ENCODE measurements at regions not wholly inside any gene's neighbourhood (a gene's known extent, or its start where the extent isn't known, plus 50 kb on each side); places are given as distances from the start of the nearest gene placed in this dataset.

DNA sequence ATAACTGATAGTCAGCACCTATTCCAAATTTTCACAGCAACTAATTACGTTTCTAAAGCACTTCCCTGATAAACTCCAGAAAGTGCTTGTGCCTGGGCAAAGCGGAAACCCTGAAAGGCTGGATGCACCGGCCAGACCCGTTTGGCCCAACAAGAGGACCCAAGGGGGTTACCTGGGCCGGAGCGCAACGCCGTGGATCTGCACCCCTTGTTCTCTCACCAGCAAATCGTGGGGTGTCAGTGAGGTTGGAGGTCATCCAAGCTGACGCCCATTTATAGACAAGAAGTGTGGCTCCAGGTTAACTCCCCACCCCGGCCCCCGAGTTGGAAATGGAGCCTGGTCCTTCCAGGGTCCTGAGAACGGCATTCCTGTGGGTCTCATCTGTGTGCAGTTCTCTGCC lies 167.0 kb upstream of the HDAC4 start:
- Histone ChIP-seq H3K4me3 (ENCODE audit: low read depth, low read length) (no peak overlapping the region), H3K27ac (ENCODE audit: extremely low read depth, low read depth, low read length) (no peak overlapping the region), H3K9me3 (ENCODE audit: control insufficient read depth, insufficient read depth, low read depth, low read length) (no peaks in the 10 kb centered on the region), H3K4me1 (ENCODE audit: control insufficient read depth, insufficient read depth, low read length) (no peaks in the 10 kb centered on the region), H3K36me3 (ENCODE audit: control insufficient read depth in 2 of 2, insufficient read depth in 1 of 2, low read length in 2 of 2) (no peaks in the 10 kb centered on the region)
- CTCF ChIA-PET, result interaction anchor here (0.6 kb wide), 2 partner anchors 459 to 520 kb away, joined by 3 read pairs; no protein-coding TSS in a partner anchor
- TF ChIP-seq ZNF394 (tag by site-specific recombination; IDR thresholded peaks at IDR 0.05; ENCODE audit: borderline replicate concordance) (no peak), ZSCAN16 (tag by site-specific recombination; IDR thresholded peaks at IDR 0.05) (no peak), ZNF169 (tag by site-specific recombination; IDR thresholded peaks at IDR 0.05) (no peak), YY1 (tag by site-specific recombination; IDR thresholded peaks at IDR 0.05) (no peak), ZFP41 (tag by site-specific recombination; IDR thresholded peaks at IDR 0.05; ENCODE audit: borderline replicate concordance) (no peak), ZNF776 (tag by site-specific recombination; IDR thresholded peaks at IDR 0.05; ENCODE audit: borderline replicate concordance) (no peak), ZNF558 (tag by site-specific recombination; IDR thresholded peaks at IDR 0.05) (no peak), ZNF274 (IDR thresholded peaks at IDR 0.05; ENCODE audit: low read length) (no peak), ZNF274 (tag by site-specific recombination; IDR thresholded peaks at IDR 0.05; ENCODE audit: borderline replicate concordance) (no peak), ZBTB8A (tag by site-specific recombination; IDR thresholded peaks at IDR 0.05) (no peak), ZNF292 (tag by site-specific recombination; IDR thresholded peaks at IDR 0.05; ENCODE audit: borderline replicate concordance, low read depth) (no peak), ZNF404 (tag by site-specific recombination; IDR thresholded peaks at IDR 0.05) (no peak), ZNF677 (tag by site-specific recombination; IDR thresholded peaks at IDR 0.05) (no peak), ZBTB7A (tag by site-specific recombination; IDR thresholded peaks at IDR 0.05; ENCODE audit: low read depth) (no peak), ZNF555 (tag by site-specific recombination; conservative IDR thresholded peaks at IDR 0.05) (no peak), KLF8 (tag by site-specific recombination; IDR thresholded peaks at IDR 0.05) (no peak), IKZF3 (tag by site-specific recombination; IDR thresholded peaks at IDR 0.05) (no peak), ZNF48 (tag by site-specific recombination; IDR thresholded peaks at IDR 0.05) (no peak), ZNF830 (tag by site-specific recombination; IDR thresholded peaks at IDR 0.05; ENCODE audit: low read depth) (no peak)
- TF ChIP-seq, protein P1, sequence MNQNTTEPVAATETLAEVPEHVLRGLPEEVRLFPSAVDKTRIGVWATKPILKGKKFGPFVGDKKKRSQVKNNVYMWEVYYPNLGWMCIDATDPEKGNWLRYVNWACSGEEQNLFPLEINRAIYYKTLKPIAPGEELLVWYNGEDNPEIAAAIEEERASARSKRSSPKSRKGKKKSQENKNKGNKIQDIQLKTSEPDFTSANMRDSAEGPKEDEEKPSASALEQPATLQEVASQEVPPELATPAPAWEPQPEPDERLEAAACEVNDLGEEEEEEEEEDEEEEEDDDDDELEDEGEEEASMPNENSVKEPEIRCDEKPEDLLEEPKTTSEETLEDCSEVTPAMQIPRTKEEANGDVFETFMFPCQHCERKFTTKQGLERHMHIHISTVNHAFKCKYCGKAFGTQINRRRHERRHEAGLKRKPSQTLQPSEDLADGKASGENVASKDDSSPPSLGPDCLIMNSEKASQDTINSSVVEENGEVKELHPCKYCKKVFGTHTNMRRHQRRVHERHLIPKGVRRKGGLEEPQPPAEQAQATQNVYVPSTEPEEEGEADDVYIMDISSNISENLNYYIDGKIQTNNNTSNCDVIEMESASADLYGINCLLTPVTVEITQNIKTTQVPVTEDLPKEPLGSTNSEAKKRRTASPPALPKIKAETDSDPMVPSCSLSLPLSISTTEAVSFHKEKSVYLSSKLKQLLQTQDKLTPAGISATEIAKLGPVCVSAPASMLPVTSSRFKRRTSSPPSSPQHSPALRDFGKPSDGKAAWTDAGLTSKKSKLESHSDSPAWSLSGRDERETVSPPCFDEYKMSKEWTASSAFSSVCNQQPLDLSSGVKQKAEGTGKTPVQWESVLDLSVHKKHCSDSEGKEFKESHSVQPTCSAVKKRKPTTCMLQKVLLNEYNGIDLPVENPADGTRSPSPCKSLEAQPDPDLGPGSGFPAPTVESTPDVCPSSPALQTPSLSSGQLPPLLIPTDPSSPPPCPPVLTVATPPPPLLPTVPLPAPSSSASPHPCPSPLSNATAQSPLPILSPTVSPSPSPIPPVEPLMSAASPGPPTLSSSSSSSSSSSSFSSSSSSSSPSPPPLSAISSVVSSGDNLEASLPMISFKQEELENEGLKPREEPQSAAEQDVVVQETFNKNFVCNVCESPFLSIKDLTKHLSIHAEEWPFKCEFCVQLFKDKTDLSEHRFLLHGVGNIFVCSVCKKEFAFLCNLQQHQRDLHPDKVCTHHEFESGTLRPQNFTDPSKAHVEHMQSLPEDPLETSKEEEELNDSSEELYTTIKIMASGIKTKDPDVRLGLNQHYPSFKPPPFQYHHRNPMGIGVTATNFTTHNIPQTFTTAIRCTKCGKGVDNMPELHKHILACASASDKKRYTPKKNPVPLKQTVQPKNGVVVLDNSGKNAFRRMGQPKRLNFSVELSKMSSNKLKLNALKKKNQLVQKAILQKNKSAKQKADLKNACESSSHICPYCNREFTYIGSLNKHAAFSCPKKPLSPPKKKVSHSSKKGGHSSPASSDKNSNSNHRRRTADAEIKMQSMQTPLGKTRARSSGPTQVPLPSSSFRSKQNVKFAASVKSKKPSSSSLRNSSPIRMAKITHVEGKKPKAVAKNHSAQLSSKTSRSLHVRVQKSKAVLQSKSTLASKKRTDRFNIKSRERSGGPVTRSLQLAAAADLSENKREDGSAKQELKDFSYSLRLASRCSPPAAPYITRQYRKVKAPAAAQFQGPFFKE (tag by site-specific recombination; IDR thresholded peaks at IDR 0.05; ENCODE audit: borderline replicate concordance), result no peak
- POLR2A ChIA-PET, result no interaction called here

DNA sequence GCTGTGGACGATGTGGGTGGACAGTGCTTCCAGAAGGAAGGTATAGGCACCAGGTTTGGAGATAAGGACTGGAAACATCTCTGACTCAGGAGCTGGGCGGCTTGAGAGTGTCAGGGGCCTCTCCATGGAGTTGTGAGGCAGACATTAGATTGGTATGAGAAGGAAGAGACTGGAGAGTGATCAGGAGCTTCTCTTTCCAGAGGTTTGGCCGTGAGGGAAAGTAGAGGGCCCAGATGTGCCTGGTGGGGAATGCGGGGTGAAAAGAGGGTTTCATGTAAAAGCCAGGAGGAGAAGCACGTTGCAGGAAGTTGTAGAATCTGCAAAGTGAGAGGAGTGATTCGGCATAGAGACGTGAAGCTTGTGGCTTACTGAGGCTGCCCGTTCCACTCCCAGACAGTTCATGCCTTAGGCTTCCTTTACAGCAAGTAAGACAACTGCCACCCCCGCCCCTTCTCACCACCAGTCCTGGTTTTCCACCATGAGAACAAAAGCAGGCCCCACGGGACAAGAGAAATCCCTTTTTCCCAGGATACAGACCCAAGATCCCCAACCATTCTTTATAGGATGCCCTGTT lies 166.3 kb upstream of the HDAC4 start:
- no peaks in the 10 kb centered on the region for H3K9me3 ChIP-seq (ENCODE audit: control insufficient read depth, insufficient read depth, low read depth, low read length)
- no peak overlapping the region for H3K27ac ChIP-seq (ENCODE audit: extremely low read depth, low read depth, low read length)
- POLR2A ChIA-PET, result no interaction called here
- H3K4me1 ChIP-seq (ENCODE audit: control insufficient read depth, insufficient read depth, low read length), result no peaks in the 10 kb centered on the region
- CTCF ChIA-PET, result interaction anchor here (0.6 to 1.1 kb wide), 2 partner anchors 425 to 460 kb away, joined by 3 to 4 read pairs; no protein-coding TSS in a partner anchor
- no peaks in the 10 kb centered on the region for H3K36me3 ChIP-seq (ENCODE audit: control insufficient read depth in 2 of 2, insufficient read depth in 1 of 2, low read length in 2 of 2)
- H3K4me3 ChIP-seq (ENCODE audit: low read depth, low read length), result no peak overlapping the region
- TF ChIP-seq ZFP37 (tag by site-specific recombination; IDR thresholded peaks at IDR 0.05) (no peak), ZNF701 (tag by site-specific recombination; IDR thresholded peaks at IDR 0.05) (no peak), SP3 (tag by site-specific recombination; IDR thresholded peaks at IDR 0.05) (no peak), ZNF121 (tag by site-specific recombination; IDR thresholded peaks at IDR 0.05) (no peak), ZFP41 (tag by site-specific recombination; IDR thresholded peaks at IDR 0.05; ENCODE audit: borderline replicate concordance) (no peak), ZNF558 (tag by site-specific recombination; IDR thresholded peaks at IDR 0.05) (no peak), ZNF792 (tag by site-specific recombination; IDR thresholded peaks at IDR 0.05) (no peak), HOXC10 (CRISPR knock-in tag; IDR thresholded peaks at IDR 0.05) (no peak), PRDM1 (tag by site-specific recombination; IDR thresholded peaks at IDR 0.05) (no peak), ZNF223 (tag by site-specific recombination; IDR thresholded peaks at IDR 0.05) (no peak), SALL2 (tag by site-specific recombination; IDR thresholded peaks at IDR 0.05; ENCODE audit: borderline replicate concordance) (no peak), YY1 (tag by site-specific recombination; IDR thresholded peaks at IDR 0.05) (no peak), ZNF248 (tag by site-specific recombination; IDR thresholded peaks at IDR 0.05) (no peak), ZNF202 (tag by site-specific recombination; IDR thresholded peaks at IDR 0.05; ENCODE audit: borderline replicate concordance) (no peak), ZNF10 (tag by site-specific recombination; IDR thresholded peaks at IDR 0.05) (no peak)
- TF ChIP-seq, protein P2, sequence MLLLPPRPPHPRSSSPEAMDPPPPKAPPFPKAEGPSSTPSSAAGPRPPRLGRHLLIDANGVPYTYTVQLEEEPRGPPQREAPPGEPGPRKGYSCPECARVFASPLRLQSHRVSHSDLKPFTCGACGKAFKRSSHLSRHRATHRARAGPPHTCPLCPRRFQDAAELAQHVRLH (tag by site-specific recombination; IDR thresholded peaks at IDR 0.05), result no peak

Measured in HEK293 (cell line).